Aorta (tissue), 5 donors: ENCODE measurements at regions not wholly inside any gene's neighbourhood (a gene's known extent, or its start where the extent isn't known, plus 50 kb on each side); places are given as distances from the start of the nearest gene placed in this dataset.
"Not testable (repeated sequence)": the region's sequence is repeated elsewhere in the genome, so short reads cannot be mapped to it uniquely, and the experiment has no call there.

Experiments
- ATAC-seq: fragments of 200-7000 bp; cut with Tn5 transposase; one replicate; pipeline ENCODE4 v1.9.1; 2022; ENCODE audit warnings: moderate library complexity; ENCODE audit not compliant: low FRiP score
- DNase-seq, 2 donors: peaks; one replicate each; pipeline ENCODE4 v3.0.0-alpha.2; 2020
- H3K27ac ChIP-seq, 2 donors: one replicate each; pipeline ENCODE4 v1.5.1; 2013; ENCODE audit warnings: low read length in 2 of 2, mild to moderate bottlenecking in 2 of 2, moderate library complexity in 2 of 2, control low read depth in 1 of 2, inconsistent platforms in 1 of 2, low read depth in 1 of 2
- H3K27me3 ChIP-seq, 2 donors: one replicate each; pipeline ENCODE4 v1.6.1; 2013; ENCODE audit warnings: control low read depth in 1 of 2, low read length in 1 of 2, mild to moderate bottlenecking in 1 of 2, moderate library complexity in 1 of 2; ENCODE audit not compliant: insufficient read depth in 2 of 2, control insufficient read depth in 1 of 2
- H3K36me3 ChIP-seq, 2 donors: one replicate each; pipeline ENCODE4 v1.6.1; 2013; ENCODE audit warnings: control low read depth in 1 of 2, low read length in 1 of 2, mild to moderate bottlenecking in 1 of 2; ENCODE audit not compliant: insufficient read depth in 2 of 2, control insufficient read depth in 1 of 2
- H3K4me1 ChIP-seq, 2 donors: one replicate each; pipeline ENCODE4 v1.6.1; 2013; ENCODE audit warnings: low read length in 2 of 2, control low read depth in 1 of 2, mild to moderate bottlenecking in 1 of 2, moderate library complexity in 1 of 2; ENCODE audit not compliant: insufficient read depth in 2 of 2, control insufficient read depth in 1 of 2
- H3K4me3 ChIP-seq, 2 donors: one replicate each; pipeline ENCODE4 v1.5.1; 2013; ENCODE audit warnings: low read length in 2 of 2, control low read depth in 1 of 2, mild to moderate bottlenecking in 1 of 2
- H3K9me3 ChIP-seq: one replicate; pipeline ENCODE4 v1.6.1; 2013; ENCODE audit warnings: mild to moderate bottlenecking, low read length; ENCODE audit not compliant: control insufficient read depth
- WGBS, 2 donors: extraction: QIAGEN DNeasy Blood & Tissue Kit; methylation state at CpG; one replicate each; pipeline ENCODE4 v1.1.7; 2013; 5-methylcytosine and 5-hydroxymethylcytosine counted together
- intact Hi-C, 2 donors: fragments of 100-400 bp; cut with DNase I; formaldehyde crosslinking; loops; one replicate each; pipeline versions ENCODE4 v1.14.2 to v1.15.0; 2022
- donor health status: healthy with polysubstance abuse.
- donor health status: Bipolar disorder and iron deficiency.
- donor health status: DM: no; HTN: no; CAD: no.
- donor health status: DM: no; HTN: no; CAD: no.
- donor health status: DM: yes; HTN: yes; CAD: no.

- Histone ChIP-seq H3K27ac (no peak overlapping the region), H3K4me1 (no peaks in the 10 kb centered on the region)
- WGBS, 2 donors: 69 to 70% methylated on average over 11 of the region's 11 CpGs
Observed at GRCh38 chr6:169093066-169093723, 160.5 kb downstream of the THBS2 start.

GRCh38 chr6:169092375-169092774, 161.3 kb downstream of the THBS2 start:
- Histone ChIP-seq H3K4me3 (no peak overlapping the region), H3K9me3 (peaks cover 2% of the 10 kb centered on the region), H3K27ac (no peak overlapping the region), H3K36me3 (no peaks in the 10 kb centered on the region), H3K4me1 (no peaks in the 10 kb centered on the region), H3K27me3 (no peaks in the 10 kb centered on the region)
- intact Hi-C loops: no loop called here
- no peak for DNase-seq
- no peak for ATAC-seq
- WGBS, 2 donors: 45 to 47% methylated on average over 3 of the region's 3 CpGs

More at GRCh38 chr6:169093066-169093723, 160.5 kb downstream of the THBS2 start:
- H3K27me3 ChIP-seq: no peaks in the 10 kb centered on the region
- DNase-seq (no peak), ATAC-seq (no peak)
- no peaks in the 10 kb centered on the region for H3K36me3 ChIP-seq
- no peak overlapping the region for H3K4me3 ChIP-seq
- intact Hi-C loops: no loop called here
- H3K9me3 ChIP-seq: peaks cover 2% of the 10 kb centered on the region

GRCh38 chr6:169090514-169091127, 163.0 kb downstream of the THBS2 start:
- H3K27me3 ChIP-seq, intact Hi-C loops, H3K9me3 ChIP-seq, H3K4me3 ChIP-seq, DNase-seq, H3K4me1 ChIP-seq, H3K27ac ChIP-seq, ATAC-seq, H3K36me3 ChIP-seq: not testable (repeated sequence)
- WGBS, 2 donors: 73 to 83% methylated on average over 2 of the region's 2 CpGs

DNA sequence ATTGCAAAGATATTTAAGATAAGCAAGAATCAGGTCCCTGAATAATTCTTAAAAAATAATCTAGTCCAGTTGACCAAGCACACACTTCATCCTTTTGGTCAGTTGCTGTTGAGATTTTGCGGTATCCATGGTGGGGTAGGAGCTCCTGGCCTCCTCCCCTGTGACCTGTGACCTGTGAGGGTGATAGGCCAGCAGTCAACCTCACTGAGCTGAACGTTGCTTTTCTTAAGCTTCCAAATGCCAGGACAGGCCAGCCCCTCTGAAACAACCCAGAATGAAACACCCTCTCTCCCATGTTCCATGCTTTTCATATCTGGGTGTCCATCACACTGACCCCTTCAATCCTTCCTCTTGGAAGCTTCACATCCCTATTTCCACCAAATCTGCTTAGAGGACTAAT, 164.9 kb downstream of the THBS2 start:
- Histone ChIP-seq H3K9me3 (peaks cover 2% of the 10 kb centered on the region), H3K4me3 (no peak overlapping the region), H3K36me3 (no peaks in the 10 kb centered on the region), H3K27ac (no peak overlapping the region), H3K27me3 (no peaks in the 10 kb centered on the region), H3K4me1 (no peaks in the 10 kb centered on the region)
- WGBS, 2 donors: 87 to 92% methylated on average over 2 of the region's 2 CpGs
- intact Hi-C loops: loop anchor here in 1 of 2 donors (5.0 kb wide), 1 partner anchor 34 kb away; no protein-coding TSS in a partner anchor
- ATAC-seq (no peak), DNase-seq (no peak)

DNA sequence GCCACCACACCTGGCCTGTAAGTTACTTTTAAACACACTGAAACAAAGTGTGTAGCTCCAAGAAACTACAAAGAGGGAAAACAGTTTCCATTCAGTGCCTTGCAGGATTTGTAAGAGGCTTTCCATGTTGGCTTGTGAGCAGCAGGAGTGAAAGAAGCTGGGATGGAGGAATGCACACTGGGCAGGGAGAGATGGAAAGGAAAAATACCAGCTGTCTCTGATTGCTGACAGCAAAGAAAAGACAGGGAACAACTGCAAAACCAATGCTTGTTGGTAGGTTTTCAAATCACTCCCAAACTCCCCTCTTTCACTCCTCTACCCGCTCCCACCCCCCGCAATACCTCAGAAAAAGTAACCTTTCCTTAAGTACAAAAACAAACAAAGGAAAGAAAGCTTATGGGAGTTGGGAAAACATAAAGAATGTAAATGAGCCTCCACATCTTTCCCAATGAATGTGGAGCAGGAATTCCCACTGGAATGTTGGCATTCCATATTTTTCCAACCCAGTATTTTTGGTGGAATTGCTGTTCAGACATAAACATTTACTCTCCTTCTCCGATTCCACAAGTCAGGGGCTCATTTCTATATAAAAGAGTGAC, 166.1 kb downstream of the THBS2 start:
- Histone ChIP-seq H3K36me3 (no peaks in the 10 kb centered on the region), H3K27me3 (no peaks in the 10 kb centered on the region), H3K4me3 (no peak overlapping the region), H3K27ac (no peak overlapping the region), H3K4me1 (no peaks in the 10 kb centered on the region), H3K9me3 (peaks cover 2% of the 10 kb centered on the region)
- intact Hi-C loops: loop anchor here in 1 of 2 donors (5.0 kb wide), 1 partner anchor 35 kb away; no protein-coding TSS in a partner anchor
- WGBS, 2 donors: 82 to 83% methylated on average over 3 of the region's 3 CpGs
- ATAC-seq: no peak
- no peak for DNase-seq

DNA sequence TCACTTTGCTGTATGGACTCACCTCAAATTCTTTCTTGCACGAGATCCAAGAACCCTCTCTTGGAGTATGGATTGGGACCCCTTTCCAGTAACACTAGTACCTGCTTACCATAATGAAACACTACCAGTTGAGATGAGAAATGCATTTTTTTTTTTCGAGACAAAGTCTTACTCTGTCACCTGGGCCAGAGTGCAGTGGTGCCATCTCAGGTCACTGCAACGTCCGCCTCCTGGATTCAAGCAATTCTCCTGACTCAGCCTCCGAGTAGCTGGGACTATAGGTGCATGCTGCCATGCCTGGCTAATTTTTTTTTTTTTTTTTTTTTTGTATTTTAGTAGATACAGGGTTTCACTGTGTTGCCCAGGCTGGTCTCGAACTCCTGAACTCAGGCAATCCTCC, 167.0 kb downstream of the THBS2 start:
- not testable (repeated sequence) for H3K4me3 ChIP-seq, H3K27me3 ChIP-seq, H3K4me1 ChIP-seq, H3K27ac ChIP-seq, H3K9me3 ChIP-seq, H3K36me3 ChIP-seq, DNase-seq, ATAC-seq
- intact Hi-C loops: loop anchor here in 1 of 2 donors (5.0 kb wide), 1 partner anchor 36 kb away; no protein-coding TSS in a partner anchor
- 84 to 95% methylated on average over 6 of the region's 6 CpGs for WGBS, 2 donors

GRCh38 chr6:169086020-169086419, 167.6 kb downstream of the THBS2 start:
- Histone ChIP-seq H3K36me3 (no peaks in the 10 kb centered on the region), H3K27ac (no peak overlapping the region), H3K4me3 (no peak overlapping the region), H3K4me1 (no peaks in the 10 kb centered on the region), H3K9me3 (peaks cover 2% of the 10 kb centered on the region), H3K27me3 (no peaks in the 10 kb centered on the region)
- DNase-seq (no peak), ATAC-seq (no peak)
- intact Hi-C loops: loop anchor here in 1 of 2 donors (5.0 kb wide), 1 partner anchor 36 kb away; no protein-coding TSS in a partner anchor
- 91 to 93% methylated on average over 10 of the region's 10 CpGs for WGBS, 2 donors

DNA sequence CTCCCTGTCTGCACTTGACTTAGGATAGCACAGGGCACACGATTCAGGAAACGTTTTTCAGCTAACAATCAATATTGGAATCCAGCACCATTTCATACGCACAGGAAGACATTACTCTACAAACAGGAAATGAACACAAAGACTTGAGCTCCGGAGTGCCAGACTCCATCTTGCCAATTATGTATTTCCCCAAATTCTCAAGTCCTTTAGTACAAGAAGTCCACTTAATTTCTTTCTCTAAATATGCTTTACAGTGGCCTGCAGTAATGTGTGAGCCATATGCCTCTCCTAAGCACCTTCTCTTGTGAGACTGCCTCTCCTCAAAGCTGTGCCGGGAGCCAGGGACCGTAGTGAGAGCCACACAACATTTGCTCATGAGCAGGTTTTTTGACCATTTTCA, 168.2 kb downstream of the THBS2 start:
- no peak overlapping the region for H3K27ac ChIP-seq
- H3K4me3 ChIP-seq: no peak overlapping the region
- ATAC-seq: no peak
- intact Hi-C loops: loop anchor here in 1 of 2 donors (5.0 kb wide), 1 partner anchor 37 kb away; no protein-coding TSS in a partner anchor
- 80 to 81% methylated on average over 6 of the region's 6 CpGs for WGBS, 2 donors
- H3K36me3 ChIP-seq: no peaks in the 10 kb centered on the region
- H3K4me1 ChIP-seq: no peaks in the 10 kb centered on the region
- H3K27me3 ChIP-seq: no peaks in the 10 kb centered on the region
- DNase-seq: no peak
- no peaks in the 10 kb centered on the region for H3K9me3 ChIP-seq
